HG02588 (cell line): ENCODE measurements at regions not wholly inside any gene's neighbourhood (a gene's known extent, or its start where the extent isn't known, plus 50 kb on each side); places are given as distances from the start of the nearest gene placed in this dataset.

Experiments used
- ATAC-seq: cut with Tn5 transposase; IDR thresholded peaks from one replicate; pipeline ENCODE4 v1.9.1; 2021; ENCODE audit warnings: mild to moderate bottlenecking, moderate library complexity; ENCODE audit not compliant: unreplicated experiment

- no peak for ATAC-seq
These were observed 229.0 kb upstream of the GSE1 start for GRCh38 chr16:85383836-85384832.

- ATAC-seq, result no peak
These were observed 228.2 kb upstream of the GSE1 start for GRCh38 chr16:85384833-85385462.

GRCh38 chr16:85385463-85386331 is 227.4 kb upstream of the GSE1 start:
- ATAC-seq, result no peak

- ATAC-seq, result no peak
These were observed 226.5 kb upstream of the GSE1 start for GRCh38 chr16:85386467-85387170.

- ATAC-seq, result no peak
These were observed 226.0 kb upstream of the GSE1 start for GRCh38 chr16:85387171-85387507.

- no peak for ATAC-seq
These were observed 225.3 kb upstream of the GSE1 start for GRCh38 chr16:85387731-85388295.

GRCh38 chr16:85389679-85390470 is 223.2 kb upstream of the GSE1 start:
- ATAC-seq, result no peak

- ATAC-seq, result no peak
These were observed 222.5 kb upstream of the GSE1 start for GRCh38 chr16:85390511-85391174.

- no peak for ATAC-seq
These were observed 221.9 kb upstream of the GSE1 start for GRCh38 chr16:85391175-85391707.

GRCh38 chr16:85391769-85392583 is 221.1 kb upstream of the GSE1 start:
- no peak for ATAC-seq

GRCh38 chr16:85392756-85393673 is 220.1 kb upstream of the GSE1 start:
- no peak for ATAC-seq

- no peak for ATAC-seq
These were observed 219.3 kb upstream of the GSE1 start for GRCh38 chr16:85393674-85394451.

- no peak for ATAC-seq
These were observed 218.5 kb upstream of the GSE1 start for GRCh38 chr16:85394456-85395206.

GRCh38 chr16:85395207-85395912 is 217.8 kb upstream of the GSE1 start:
- no peak for ATAC-seq
